HUES6 (cell line): ENCODE measurements at regions not wholly inside any gene's neighbourhood (a gene's known extent, or its start where the extent isn't known, plus 50 kb on each side); places are given as distances from the start of the nearest gene placed in this dataset.

Experiments
- H3K27ac ChIP-seq: 2 replicates; pipeline ENCODE4 v1.7.0; 2013; ENCODE audit warnings: low read depth, mild to moderate bottlenecking, low read length, inconsistent platforms
- H3K27me3 ChIP-seq: 2 replicates; pipeline ENCODE4 v1.6.1; 2013; ENCODE audit warnings: low read length; ENCODE audit not compliant: control insufficient read depth, insufficient read depth
- H3K36me3 ChIP-seq: 2 replicates; pipeline ENCODE4 v1.6.1; 2013; ENCODE audit warnings: low read length; ENCODE audit not compliant: control insufficient read depth, insufficient read depth
- H3K4me1 ChIP-seq: 2 replicates; pipeline ENCODE4 v1.6.1; 2013; ENCODE audit warnings: low read length; ENCODE audit not compliant: control insufficient read depth, insufficient read depth
- H3K4me3 ChIP-seq: 2 replicates; pipeline ENCODE4 v1.5.1; 2013; ENCODE audit warnings: low read depth, low read length
- H3K9ac ChIP-seq: one replicate; pipeline ENCODE4 v1.6.1; 2013; ENCODE audit warnings: mild to moderate bottlenecking, low read length
- H3K9me3 ChIP-seq: 2 replicates; pipeline ENCODE4 v1.6.1; 2013; ENCODE audit warnings: low read depth, low read length; ENCODE audit not compliant: control insufficient read depth, insufficient read depth

DNA sequence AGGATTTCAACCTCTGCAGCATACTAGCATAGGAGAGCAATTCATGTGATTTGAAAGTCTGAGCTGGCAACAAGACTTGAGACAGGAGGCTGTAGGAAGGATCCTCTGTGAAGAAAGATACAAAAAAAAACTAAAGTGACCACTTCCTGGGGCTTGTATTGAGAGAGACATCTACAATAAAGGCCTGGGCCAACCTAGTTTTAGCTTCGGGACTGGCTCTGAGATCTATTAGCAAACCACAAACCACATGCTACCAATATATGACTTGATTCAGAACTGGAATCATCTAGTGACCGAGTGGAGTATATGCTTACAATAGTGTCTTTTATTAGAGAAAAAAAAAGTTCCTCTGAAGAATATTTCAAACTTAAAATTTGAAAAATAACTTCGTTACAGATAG, 1448.9 kb upstream of the CDH6 start:
- Histone ChIP-seq H3K9ac (no peak overlapping the region), H3K4me3 (no peak overlapping the region), H3K27ac (no peak overlapping the region), H3K27me3 (no peaks in the 10 kb centered on the region), H3K4me1 (no peaks in the 10 kb centered on the region), H3K9me3 (no peaks in the 10 kb centered on the region), H3K36me3 (no peaks in the 10 kb centered on the region)

DNA sequence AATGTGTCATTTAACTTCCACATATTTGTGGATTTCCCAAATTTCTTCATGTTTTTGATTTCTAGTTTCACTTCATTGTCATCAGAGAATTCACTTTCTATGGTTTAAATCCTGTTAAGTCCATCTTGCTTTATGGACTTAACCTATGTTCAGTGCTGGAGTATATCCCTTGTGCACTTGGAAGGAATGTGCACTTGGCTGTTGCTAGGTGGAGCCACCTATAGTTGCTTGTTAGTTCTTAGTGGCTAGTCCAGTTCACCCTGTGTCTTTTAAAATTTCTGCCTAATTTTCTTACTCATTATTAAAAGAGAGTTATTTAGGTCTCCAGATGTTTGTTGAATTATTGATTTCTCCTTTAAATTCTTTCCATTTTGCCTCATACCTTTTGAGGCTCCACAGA, 1472.5 kb upstream of the CDH6 start:
- Histone ChIP-seq H3K9me3 (no peaks in the 10 kb centered on the region), H3K36me3 (no peaks in the 10 kb centered on the region), H3K4me1 (no peaks in the 10 kb centered on the region), H3K27me3 (no peaks in the 10 kb centered on the region), H3K27ac (no peak overlapping the region), H3K4me3 (no peak overlapping the region), H3K9ac (no peak overlapping the region)

GRCh38 chr5:29719171-29719570, 1474.3 kb upstream of the CDH6 start:
- no peaks in the 10 kb centered on the region for H3K36me3 ChIP-seq
- H3K4me1 ChIP-seq = no peaks in the 10 kb centered on the region
- no peaks in the 10 kb centered on the region for H3K27me3 ChIP-seq
- H3K4me3 ChIP-seq = no peak overlapping the region
- H3K9ac ChIP-seq = no peak overlapping the region
- no peak overlapping the region for H3K27ac ChIP-seq
- H3K9me3 ChIP-seq = no peaks in the 10 kb centered on the region

- H3K27me3 ChIP-seq = no peaks in the 10 kb centered on the region
- no peaks in the 10 kb centered on the region for H3K36me3 ChIP-seq
- H3K9ac ChIP-seq = no peak overlapping the region
- H3K4me1 ChIP-seq = no peaks in the 10 kb centered on the region
- no peaks in the 10 kb centered on the region for H3K9me3 ChIP-seq
- H3K4me3 ChIP-seq = no peak overlapping the region
- H3K27ac ChIP-seq = no peak overlapping the region
Measured at GRCh38 chr5:29715167-29715566, 1478.3 kb upstream of the CDH6 start.

GRCh38 chr5:29702875-29703274, 1490.6 kb upstream of the CDH6 start:
- no peaks in the 10 kb centered on the region for H3K9me3 ChIP-seq
- no peaks in the 10 kb centered on the region for H3K36me3 ChIP-seq
- no peak overlapping the region for H3K9ac ChIP-seq
- no peak overlapping the region for H3K4me3 ChIP-seq
- no peaks in the 10 kb centered on the region for H3K4me1 ChIP-seq
- H3K27me3 ChIP-seq = no peaks in the 10 kb centered on the region
- no peak overlapping the region for H3K27ac ChIP-seq

DNA sequence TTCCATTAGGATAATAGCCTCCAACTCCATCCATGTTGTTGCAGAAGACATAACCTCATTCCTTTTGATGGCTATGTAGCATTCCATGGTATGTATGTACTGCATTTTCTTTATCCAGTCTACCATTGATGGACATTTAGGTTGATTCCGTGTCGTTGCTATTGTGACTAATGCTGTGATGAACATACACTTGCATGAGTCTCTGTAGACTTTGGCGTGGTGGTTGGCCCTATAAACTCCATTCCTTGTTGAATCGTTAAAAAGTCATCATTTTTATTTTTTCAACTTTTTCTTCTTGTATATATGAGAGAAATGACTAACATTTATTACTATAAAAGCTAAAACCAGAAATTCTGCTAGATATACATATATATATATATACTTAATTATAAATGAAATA, 1491.9 kb upstream of the CDH6 start:
- no peak overlapping the region for H3K9ac ChIP-seq
- no peak overlapping the region for H3K27ac ChIP-seq
- H3K4me1 ChIP-seq = no peaks in the 10 kb centered on the region
- H3K9me3 ChIP-seq = no peaks in the 10 kb centered on the region
- H3K4me3 ChIP-seq = no peak overlapping the region
- H3K36me3 ChIP-seq = no peaks in the 10 kb centered on the region
- no peaks in the 10 kb centered on the region for H3K27me3 ChIP-seq

DNA sequence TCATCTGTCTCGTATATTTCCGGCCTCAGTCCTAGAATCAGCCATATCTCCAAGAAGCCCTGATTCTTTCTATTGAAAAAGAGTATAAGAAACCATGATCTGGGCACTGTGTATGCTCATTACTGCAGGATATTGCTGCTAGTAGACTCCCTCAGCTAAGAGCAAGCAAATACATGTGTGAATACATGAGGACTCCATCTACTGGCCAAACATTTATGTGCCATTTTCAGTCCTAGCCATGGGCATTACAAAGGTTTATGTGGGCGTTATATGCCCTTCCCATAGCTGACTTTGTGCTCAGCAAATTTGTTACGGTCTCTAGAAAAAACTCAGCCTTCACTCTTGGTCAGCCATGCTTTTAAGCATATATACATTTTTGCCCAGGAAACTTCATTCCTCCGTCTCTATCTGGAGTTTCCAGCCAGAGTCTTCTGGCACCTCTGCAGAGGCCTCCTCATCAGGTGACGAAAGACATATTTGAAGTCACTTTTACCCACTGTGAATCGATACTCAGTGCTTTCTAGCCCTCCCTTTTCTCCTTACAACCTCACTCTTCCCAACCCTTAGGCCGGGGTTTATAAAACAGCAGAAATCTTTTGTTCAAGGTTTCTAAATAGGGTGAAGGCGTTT, 1495.6 kb upstream of the CDH6 start:
- H3K4me3 ChIP-seq = no peak overlapping the region
- no peaks in the 10 kb centered on the region for H3K9me3 ChIP-seq
- no peaks in the 10 kb centered on the region for H3K36me3 ChIP-seq
- no peaks in the 10 kb centered on the region for H3K4me1 ChIP-seq
- no peak overlapping the region for H3K27ac ChIP-seq
- H3K27me3 ChIP-seq = no peaks in the 10 kb centered on the region
- no peak overlapping the region for H3K9ac ChIP-seq

- no peak overlapping the region for H3K4me3 ChIP-seq
- no peaks in the 10 kb centered on the region for H3K9me3 ChIP-seq
- no peak overlapping the region for H3K9ac ChIP-seq
- H3K36me3 ChIP-seq = no peaks in the 10 kb centered on the region
- no peaks in the 10 kb centered on the region for H3K27me3 ChIP-seq
- H3K27ac ChIP-seq = no peak overlapping the region
- no peaks in the 10 kb centered on the region for H3K4me1 ChIP-seq
Measured at GRCh38 chr5:29697278-29697677, 1496.2 kb upstream of the CDH6 start.

DNA sequence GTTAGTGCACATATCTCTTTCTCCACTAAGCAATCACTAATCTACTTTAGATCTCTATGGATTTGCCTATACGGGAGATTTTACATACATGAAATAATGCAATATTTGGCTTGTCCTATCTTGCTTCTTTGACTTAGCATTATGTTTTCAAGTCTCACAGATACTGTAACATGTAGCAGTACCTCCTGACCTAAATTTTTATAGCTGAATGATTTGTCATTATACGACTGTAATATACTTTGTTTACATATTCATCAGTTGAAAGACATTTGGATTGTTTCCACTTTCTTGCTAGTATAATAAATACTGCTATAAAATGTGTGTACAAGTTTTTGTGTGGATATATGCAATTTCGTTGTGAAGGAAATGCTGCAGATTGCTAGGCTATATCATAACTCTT, 1520.8 kb upstream of the CDH6 start:
- Histone ChIP-seq H3K27me3 (no peaks in the 10 kb centered on the region), H3K36me3 (no peaks in the 10 kb centered on the region), H3K9ac (no peak overlapping the region), H3K27ac (no peak overlapping the region), H3K9me3 (peaks cover 7% of the 10 kb centered on the region), H3K4me3 (no peak overlapping the region), H3K4me1 (no peaks in the 10 kb centered on the region)

GRCh38 chr5:29662876-29663275, 1530.6 kb upstream of the CDH6 start:
- Histone ChIP-seq H3K9me3 (peaks cover 5% of the 10 kb centered on the region), H3K9ac (no peak overlapping the region), H3K36me3 (no peaks in the 10 kb centered on the region), H3K4me3 (no peak overlapping the region), H3K4me1 (no peaks in the 10 kb centered on the region), H3K27me3 (no peaks in the 10 kb centered on the region), H3K27ac (no peak overlapping the region)

- Histone ChIP-seq H3K9me3 (no peaks in the 10 kb centered on the region), H3K36me3 (no peaks in the 10 kb centered on the region), H3K4me1 (no peaks in the 10 kb centered on the region), H3K27me3 (no peaks in the 10 kb centered on the region), H3K9ac (no peak overlapping the region), H3K4me3 (no peak overlapping the region), H3K27ac (no peak overlapping the region)
Measured at GRCh38 chr5:29654954-29655353, 1538.5 kb upstream of the CDH6 start.

GRCh38 chr5:29649321-29649720, 1544.2 kb upstream of the CDH6 start:
- Histone ChIP-seq H3K27ac (no peak overlapping the region), H3K4me1 (no peaks in the 10 kb centered on the region), H3K4me3 (no peak overlapping the region), H3K9me3 (no peaks in the 10 kb centered on the region), H3K9ac (no peak overlapping the region), H3K27me3 (no peaks in the 10 kb centered on the region), H3K36me3 (no peaks in the 10 kb centered on the region)
